Left renal cortex interstitium (tissue), 4 donors: ENCODE measurements at regions not wholly inside any gene's neighbourhood (a gene's known extent, or its start where the extent isn't known, plus 50 kb on each side); places are given as distances from the start of the nearest gene placed in this dataset.
"Not testable (repeated sequence)": the region's sequence is repeated elsewhere in the genome, so short reads cannot be mapped to it uniquely, and the experiment has no call there.

Source experiments
- DNase-seq, 4 donors: peaks; one replicate each; pipeline ENCODE4 v3.0.0-alpha.2; 2013; ENCODE audit warnings: low read depth in 4 of 4, low spot score in 2 of 4, missing footprints in 1 of 4

DNA sequence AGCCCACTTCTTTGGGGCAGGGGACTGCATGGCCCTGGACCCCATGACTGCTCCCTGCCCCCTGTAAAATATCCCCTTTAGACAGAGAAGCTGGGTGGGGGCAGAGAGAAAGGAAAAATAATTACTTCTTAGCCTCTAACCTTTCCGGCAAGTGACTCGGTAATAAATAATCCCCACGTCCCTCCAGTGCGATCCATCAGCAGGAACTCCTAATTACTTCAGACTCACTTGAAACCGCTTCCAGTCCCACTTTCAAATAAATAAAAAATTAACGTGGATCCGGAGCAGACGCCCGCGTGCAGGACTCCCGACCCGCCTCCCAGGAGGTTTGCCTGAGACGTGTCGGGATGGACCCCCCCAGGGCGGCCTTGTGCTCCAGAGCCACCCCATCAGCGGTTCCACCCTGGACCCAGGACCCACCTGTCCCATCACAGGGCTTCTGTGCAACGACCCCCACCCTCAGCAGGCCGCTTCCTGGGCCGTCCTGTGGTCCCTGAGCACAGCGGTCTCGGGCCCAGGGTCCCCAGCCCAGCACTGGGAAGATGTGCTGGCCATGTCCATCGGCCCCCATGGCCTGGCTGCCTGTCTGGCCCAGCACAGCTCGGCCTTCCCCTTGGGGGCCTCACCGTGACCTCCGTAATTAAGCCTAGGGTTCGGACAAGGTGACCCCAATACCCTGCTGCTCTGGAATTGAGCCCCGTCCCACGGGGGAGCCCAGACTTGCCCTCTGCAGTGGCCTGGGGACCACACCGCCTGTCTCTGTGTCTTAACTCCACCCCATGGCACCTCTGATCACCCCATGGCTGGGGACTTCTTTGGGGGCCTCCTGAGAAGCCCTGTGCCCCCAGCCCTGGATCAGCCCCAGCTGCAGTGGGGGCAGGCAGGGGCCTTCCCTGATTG is 108.0 kb downstream of the UNCX start:
- DNase-seq: no peak

DNA sequence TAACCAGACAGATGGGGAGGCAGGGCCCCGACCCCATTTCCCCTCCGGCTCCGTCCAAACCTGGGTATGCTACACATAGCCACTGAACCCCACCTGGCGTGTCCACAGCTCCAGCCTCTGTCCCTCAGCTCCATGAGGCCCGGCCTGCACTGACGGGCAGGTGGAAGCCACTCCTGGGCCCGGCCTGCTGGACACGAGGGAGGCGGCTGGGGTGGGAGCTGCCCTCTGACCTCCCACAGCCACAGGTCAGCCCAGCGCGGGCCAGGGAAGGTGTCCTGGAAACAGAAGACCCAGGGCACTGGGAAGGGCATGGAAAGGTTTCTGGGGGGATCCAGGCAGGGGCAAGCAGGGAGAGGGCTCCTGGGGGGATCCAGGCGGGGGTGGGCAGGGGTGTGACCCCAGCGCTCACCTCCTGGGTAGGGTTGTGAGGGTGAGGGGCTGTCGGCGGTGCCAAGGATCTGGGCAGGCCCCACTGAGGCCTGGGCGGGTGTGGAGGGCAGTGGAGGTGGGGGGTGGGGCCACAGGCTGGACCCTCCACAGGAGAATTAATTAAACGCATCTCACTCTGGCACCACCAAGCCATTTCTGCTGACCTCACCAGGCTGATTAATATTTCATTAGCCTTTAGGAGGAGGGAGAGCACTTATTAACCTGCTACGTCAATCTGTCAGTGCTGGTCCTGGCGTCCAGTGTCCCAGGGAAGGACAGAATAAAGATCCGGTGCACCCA is 108.9 kb downstream of the UNCX start:
- no peak for DNase-seq

DNA sequence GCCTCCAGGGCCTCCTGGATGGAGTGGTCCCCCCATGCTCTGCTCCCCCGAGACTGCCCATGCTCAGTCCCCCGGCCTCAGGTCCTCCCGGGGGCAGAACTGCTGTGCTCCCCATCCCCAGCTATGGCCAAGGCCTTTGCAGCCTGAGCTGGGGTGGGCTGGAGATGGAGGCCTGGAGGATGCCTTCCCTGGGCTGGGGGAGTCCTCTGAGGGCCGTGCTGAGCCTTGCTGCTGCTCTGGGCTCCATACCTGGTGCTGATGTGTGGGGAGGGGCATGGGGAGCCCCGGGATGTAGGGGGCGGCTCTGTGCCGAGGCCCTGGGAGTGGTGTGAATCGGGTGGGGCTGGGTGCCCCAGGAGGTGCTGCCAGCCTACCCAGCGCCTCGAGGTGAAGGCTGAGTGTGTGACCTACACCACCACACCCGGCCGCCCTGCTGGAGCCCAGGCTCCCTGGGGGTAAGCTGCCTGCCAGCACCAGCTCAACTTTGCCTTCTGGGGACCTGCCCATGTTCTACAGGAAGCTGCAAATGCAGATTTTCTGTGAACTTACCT is 109.5 kb downstream of the UNCX start:
- DNase-seq: no peak

DNA sequence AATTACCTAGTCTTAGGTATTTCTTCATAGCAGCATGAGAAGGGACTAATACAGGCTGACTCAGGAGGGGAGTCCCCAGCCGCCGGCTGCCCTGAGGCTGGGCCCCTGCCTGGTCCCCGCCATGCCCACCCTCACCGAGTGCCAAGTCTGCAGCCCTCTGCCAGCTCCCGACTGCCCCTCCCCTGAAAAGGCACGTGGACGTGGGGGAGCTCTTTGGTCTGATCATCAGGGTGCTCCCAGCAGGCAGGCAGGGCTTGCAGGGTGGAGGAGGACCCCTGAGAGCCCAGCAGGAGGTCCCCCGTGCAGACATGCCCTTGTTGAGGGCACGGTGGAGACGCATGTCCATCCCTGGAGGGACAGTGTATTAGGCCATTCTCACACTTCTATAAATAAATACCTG is 110.9 kb downstream of the UNCX start:
- DNase-seq: no peak

DNA sequence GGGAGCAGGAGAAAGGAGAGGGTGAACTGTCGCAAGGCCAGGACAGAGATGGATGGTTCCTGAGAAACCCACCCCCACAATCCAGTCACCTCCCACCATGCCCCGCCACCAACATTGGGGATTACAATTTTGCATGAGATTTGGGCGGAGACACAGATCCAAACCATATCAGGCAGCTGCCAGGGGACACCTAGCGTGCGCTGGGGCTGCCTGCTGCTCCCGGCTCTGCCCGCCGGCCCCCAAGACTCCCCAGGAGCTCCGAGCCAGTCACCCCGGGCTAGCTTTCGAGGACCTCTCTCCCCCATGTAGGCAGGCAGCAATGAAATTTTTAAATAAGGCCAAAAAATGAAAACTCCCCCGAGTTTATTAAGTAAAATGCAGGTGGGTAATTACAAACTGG is 111.7 kb downstream of the UNCX start:
- no peak for DNase-seq

DNA sequence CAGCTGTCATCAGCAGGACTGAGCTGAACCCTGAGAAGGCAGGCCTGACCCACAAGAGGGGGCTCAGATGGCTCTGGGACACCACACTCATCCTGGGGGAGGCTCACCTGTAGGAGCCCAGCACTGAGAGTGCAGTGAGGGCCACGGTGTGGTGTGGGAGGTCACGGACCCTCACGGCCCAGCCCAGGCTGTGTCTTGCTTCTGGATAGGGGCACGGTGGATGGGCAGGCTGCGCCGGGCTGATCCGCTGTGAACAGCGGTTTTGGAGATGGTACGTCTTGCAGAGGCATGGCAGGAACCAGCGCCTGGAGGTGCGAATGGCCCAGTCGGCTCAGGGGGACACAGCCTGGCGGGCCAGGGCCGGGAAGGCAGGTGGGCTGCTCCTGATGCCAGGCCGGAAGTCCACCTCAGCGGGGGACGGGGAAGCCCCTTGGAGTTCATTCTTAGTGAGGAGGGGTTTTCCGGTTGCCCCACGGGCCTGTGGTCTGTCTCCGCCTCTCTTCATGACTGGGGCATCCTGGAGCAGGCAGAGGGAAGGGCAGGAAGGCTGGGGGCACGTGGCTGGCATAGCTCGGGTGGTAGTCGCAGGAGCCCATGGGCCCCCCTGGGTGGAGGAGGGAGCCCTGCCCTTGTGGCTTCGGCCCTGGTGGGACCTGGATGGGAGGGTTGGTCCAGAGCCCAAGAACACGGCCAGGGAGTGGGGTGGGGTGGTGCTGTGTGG is 112.5 kb downstream of the UNCX start:
- DNase-seq: no peak

DNA sequence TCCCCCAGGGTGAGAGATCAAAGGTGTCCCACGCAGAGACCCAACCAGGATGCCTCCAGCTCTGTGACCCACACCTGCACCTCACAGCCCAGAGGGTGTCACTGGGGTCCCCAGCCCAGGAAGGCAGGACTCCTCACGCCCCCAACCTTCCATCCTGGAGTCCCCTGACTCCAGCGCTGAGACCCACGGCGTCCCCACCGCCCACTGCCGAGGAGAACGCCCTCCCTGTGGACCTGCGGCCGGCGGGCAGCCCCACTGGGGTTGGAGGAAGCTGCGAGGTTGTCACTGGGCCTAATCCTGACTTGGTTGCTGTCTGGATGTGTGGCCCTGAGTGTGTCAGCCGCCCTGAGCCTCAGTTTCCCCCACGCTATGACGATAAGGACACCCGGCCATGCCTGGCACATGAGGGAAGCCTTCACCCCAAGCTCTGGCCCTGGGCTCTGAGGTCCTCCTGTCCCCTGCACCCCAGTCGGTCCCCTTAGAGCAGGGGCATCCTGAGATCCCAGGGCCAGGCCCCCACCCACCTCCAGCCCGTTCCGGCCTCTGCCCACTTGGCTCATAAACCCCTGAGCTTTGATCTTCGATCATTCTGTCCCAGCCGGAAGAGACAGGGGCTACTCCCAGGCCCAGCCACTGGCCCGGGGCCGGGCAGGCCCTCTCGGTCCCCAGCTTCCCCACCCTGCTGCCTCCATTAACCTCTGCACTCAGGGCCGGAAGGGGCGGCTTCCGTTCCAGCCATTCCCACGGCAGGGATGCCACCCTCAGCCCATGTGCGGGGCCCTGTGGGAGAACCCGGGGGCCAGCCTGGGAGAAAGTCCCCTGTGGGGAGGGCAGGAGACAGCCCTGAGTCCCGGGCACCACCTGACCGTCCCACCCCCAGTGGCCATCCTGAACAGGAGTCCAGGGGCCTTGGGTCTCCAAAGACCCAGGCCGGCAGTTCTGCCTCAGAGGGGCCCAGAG is 113.2 kb downstream of the MICALL2 start:
- no peak for DNase-seq

DNA sequence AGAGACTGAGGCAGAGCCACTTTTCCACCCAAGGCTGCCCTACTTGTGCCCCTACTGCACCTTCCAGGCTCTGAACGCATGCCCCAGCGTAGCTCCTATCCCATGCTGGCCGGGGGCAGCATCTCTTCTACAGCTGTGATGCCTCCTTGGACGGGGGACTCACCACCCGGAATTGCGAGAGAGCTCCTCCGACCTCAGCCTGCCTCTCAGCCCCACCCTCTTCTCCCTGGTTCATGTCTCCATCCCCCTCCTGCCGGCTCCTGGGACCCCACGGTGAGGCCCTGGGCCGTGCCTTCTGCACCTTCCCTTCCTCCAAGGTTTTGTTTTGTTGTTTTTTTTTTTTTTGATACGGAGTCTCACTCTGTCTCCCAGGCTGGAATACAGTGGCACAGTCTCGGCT is 112.4 kb downstream of the MICALL2 start:
- no peak for DNase-seq

DNA sequence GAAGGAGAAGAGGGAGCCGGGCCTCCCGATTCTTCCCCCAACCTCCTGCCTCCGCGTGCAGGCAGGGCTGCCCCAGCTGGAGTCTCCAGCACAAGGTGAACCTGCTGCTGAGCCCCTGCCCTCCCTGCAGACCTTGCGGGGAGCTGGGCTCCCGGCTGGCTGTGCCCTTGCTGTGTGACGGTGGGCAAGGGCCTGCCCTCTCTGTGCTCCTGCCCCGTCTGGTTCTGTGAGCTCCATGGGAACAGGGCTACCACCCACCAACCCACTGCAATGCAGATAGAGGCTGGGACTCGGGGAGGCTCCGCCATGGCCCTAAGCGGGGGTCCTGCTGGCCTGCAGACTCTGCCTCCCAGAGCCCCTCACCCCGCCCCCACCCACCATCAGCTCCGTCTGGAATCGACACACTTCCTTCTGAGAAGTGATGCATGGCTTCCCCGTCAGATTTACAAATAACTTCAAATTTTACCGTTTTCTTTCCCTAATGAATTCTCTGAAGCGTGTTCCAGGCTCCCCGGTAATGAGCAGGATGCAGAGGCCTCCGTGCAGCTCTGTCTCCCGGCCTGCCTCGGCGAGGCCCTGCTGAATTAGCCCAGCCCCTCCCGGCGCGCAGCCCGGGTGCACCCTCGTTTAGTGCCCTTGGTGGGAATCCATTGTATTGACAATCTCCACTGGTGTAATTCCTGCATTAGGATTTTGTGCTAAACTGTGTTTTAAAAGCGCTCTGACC is 111.0 kb downstream of the MICALL2 start:
- DNase-seq: no peak

DNA sequence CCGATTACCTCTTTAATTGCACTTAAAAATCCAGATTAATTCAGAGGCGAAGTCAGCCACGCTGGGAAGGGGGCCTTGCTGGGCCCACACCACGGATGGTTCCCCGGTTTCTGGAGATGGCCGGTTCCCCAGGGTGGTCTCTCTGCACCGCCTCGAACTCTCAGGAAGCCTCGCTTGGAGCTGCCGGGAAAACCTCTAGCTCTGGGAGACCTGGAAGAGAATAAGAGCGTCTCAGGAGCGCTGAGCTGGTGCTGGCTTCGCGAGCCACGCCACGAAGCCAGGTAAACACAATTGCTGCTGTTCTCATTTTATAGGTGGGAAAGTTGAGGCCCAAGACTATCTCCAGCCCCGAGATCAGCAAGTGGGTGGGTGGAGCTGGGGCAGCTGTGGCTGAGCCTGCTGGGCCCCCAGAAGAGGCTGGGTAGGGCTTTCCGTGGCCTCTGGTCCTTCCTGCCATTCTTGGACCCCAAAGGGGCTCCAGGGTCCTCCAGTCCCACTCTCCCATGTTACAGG is 110.4 kb downstream of the MICALL2 start:
- DNase-seq: no peak

DNA sequence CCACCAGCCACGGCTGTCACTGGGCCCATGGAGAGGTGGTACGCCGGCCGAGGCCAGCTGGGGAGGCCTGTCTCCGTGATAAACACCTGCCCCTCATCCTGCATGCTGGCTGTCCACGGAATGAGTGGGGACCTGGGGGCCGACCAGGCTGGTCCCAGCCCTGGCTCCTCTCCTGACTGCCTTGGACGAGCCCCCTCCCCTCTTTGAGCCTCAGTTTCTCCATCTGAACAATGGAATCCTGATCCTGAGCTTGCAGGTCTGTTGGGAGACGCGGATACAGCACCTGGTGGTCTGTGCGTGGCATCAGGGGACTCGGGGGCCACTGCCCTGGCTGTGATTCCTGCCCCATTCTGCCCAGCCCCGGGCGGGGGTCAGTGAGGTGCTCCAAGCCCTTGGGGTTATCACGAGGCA is 109.9 kb downstream of the MICALL2 start:
- DNase-seq: no peak

DNA sequence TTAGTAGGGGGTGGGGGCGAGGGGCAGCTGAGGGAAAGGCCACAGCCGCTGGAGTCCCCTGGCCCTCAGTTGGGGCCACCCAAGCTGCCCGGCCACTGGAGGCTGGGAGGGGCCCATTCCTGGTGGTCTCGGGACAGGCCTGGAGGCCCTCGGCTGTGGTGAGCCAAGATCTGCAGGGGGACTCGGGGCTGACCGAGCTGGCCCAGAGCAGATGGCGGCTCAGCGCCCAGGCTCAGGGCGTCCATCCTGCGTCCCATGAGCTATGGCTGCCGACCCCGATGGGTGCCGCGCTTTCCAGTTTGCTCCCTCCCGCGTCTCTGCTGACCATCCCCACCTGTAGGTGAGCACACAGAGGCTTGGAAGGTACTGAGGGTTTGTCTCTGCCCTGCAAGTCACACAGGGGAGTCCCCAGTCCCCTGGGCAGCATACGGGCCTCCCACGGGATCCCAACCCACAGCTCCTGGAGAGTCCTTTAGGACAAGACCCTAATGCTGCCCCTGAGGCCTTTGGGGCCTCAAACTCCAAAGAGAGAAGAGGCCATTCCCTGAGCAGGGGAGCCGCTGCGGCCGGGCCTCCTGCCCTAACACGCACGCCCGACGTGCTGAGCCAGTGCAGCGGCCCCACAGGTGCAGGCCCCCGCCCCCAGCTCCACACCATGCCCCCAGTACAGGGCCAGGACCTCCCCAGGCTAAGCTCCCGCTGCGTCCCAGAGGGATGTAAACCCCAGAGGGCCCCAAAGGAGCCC is 107.2 kb downstream of the MICALL2 start:
- no peak for DNase-seq

DNA sequence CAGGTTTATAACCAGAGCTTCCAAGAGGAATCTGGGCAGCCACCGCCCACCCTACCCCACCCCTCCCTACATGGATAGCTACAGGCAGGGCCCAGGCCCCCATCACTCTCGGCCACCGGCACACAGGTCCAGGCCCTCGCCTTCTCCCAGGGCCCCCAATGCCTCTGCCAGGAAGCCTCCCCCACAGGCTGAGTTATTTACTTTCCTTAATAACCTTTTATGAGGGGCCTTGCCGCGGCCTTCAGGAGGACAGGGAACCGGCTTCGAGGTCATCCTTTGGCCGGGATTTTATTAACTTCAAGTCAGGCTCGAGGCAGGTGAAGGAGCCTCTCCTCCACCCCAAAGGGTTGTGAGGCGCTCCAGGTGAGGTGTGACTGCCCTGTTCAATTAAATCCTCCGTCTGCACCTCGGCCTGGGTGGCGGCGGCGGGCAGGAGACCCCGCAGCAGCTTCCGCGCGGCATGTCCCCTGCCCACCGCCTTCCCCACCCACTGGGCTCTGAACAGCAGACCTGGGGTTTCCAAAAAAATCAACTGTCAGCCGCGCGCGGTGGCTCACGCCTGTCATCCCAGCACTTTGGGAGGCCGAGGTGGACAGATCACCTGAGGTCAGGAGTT is 106.5 kb downstream of the MICALL2 start:
- no peak for DNase-seq

DNA sequence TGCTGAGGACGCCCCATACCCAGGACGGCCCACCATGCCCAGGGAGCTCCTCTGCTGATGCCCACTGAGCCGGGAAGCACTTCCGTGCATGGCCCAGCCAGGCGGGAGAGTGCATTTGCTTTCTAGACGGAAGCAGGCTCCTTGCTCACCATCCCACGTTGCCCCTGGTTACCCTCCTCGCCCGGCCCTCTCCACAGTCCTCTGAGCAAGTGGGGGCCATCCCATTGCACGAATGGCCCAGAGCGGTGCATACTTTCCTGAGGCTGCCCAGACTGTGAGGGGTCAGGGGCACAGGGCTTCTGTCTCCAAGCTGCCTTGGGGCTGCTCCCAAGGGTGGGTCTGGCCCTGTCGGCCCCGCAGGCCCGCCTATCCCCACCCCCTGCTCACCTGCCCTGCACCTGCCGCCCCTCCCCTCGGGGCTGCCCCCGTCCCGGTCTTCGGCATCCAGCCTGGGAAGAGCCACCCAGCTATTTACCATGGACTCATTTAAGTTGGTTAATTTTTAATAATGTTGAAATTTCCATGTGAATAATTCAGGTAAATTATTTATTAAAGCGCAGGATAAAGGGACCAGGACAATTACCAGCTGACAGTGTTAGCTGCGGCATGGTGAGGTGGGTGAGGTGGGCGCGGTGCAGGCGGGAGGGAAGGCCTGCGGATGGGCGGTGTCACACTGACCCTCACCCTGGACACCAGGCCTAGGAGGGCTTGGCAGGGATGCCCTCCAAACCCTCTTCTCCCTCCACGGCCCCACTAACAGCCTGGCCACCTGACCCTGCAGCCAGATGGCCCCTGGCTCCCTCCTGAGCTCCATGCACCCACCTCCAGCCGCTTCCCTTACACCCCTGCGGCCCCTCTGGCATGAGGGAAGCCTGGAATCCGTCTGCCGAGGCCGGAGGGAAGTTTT is 104.4 kb downstream of the MICALL2 start:
- no peak for DNase-seq

DNA sequence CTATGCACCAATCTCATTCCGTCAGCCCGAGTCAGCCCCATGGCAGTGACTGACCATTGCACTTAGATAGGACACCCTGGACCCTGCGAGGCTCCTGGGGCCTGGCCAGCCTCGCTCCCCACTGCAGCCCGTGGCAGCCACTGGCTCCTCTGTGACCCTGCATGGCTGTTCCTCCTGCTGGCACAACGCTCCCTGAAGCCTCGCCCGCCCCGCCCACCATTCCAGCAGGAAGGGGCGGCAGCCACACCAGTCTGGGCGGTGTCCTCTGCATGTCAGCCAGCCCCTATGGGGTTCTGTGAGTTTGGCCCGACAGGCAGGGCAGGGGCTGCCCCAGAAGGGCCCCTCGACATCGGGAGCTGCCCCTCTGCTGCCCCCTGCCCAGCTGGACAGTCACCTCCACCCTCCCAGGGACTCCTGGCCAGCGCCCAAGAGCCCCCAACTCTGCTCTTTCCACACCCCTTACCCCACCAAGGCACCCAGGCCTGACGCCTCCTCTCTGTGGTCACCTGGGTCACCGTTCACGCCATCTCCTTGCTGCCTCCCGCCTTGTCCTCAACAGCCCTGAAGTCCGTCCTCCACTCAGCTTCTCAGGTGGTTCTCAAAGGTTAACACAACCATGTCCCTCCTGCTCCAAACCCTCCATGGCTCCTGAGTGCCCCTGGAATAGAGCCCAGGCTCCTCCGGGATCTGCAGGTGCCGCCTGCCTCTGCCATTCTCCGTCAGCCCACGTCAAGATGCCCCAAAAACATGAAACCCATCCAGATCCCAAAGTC is 103.5 kb downstream of the MICALL2 start:
- no peak for DNase-seq

DNA sequence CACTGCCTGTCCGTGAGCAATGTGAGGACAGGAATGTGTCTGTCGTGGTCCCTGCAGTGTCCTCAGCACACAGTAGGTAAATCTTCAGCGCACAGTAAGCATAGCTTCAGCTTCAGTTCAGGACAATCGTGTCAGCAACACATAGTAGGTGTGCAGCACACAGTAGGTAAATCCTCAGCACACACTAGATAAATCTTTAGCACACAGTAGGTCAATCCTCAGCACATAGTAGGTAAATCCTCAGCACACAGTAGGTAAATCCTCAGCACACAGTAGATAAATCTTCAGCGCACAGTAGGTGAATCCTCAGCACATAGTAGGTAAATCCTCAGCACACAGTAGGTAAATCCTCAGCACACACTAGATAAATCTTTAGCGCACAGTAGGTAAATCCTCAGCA is 102.4 kb downstream of the MICALL2 start:
- DNase-seq: not testable (repeated sequence)
